IMR-90 (cell line): ENCODE measurements at regions not wholly inside any gene's neighbourhood (a gene's known extent, or its start where the extent isn't known, plus 50 kb on each side); places are given as distances from the start of the nearest gene placed in this dataset.

Source experiments
- ATAC-seq: fragments of 200-7000 bp; cut with Tn5 transposase; 2 replicates; pipeline ENCODE4 v1.9.1; 2020; ENCODE audit warnings: low read depth, mild to moderate bottlenecking, moderate library complexity
- BruUV-seq: library from RNA; stranded (reverse); fragments of 400-500 nt; replicated peaks from 2 replicates; lab custom pipeline; 2021; lab: Mats Ljungman, UMichigan
- CTCF ChIA-PET: fragments of 300-600 bp; formaldehyde crosslinking; extraction: SDS; loops from one replicate; lab custom pipeline; 2021; ENCODE audit warnings: antibody characterized with exemption; lab: Yijun Ruan, JAX
- POLR2A ChIA-PET: fragments of 300-600 bp; sonication (Branson Sonifier 250); formaldehyde crosslinking; loops from one replicate; lab custom pipeline; 2022; ENCODE audit warnings: antibody characterized with exemption; ENCODE audit not compliant: unreplicated experiment; lab: Charles Lee
- DNase-seq: peaks from one replicate; pipeline ENCODE4 v3.0.0; 2013
- H2AFZ ChIP-seq: replicated peaks from 2 replicates; pipeline ENCODE3; 2013; ENCODE audit warnings: low read length, mild to moderate bottlenecking; ENCODE audit not compliant: poor library complexity
- H2AK5ac ChIP-seq: 2 replicates; pipeline ENCODE4 v1.6.1; 2013; ENCODE audit warnings: low read depth, low read length, inconsistent platforms
- H2AK9ac ChIP-seq: replicated peaks from 2 replicates; pipeline ENCODE3; 2013; ENCODE audit warnings: mild to moderate bottlenecking, low read depth, low read length, moderate library complexity; ENCODE audit not compliant: poor library complexity
- H2BK120ac ChIP-seq: 2 replicates; pipeline ENCODE4 v1.6.1; 2013; ENCODE audit warnings: low read depth, low read length, inconsistent platforms
- H2BK15ac ChIP-seq: 3 replicates; pipeline ENCODE4 v1.6.1; 2013; ENCODE audit warnings: low read depth, low read length, inconsistent platforms
- H2BK20ac ChIP-seq: 2 replicates; pipeline ENCODE4 v1.6.1; 2013; ENCODE audit warnings: low read depth, mild to moderate bottlenecking, inconsistent platforms, low read length, moderate library complexity
- H2BK5ac ChIP-seq: 2 replicates; pipeline ENCODE4 v1.6.1; 2013; ENCODE audit warnings: mild to moderate bottlenecking, low read depth, low read length, inconsistent platforms; ENCODE audit not compliant: poor library complexity, severe bottlenecking
- H3K14ac ChIP-seq: replicated peaks from 2 replicates; pipeline ENCODE4 v1.6.1; 2013; ENCODE audit warnings: low read depth, low read length, inconsistent platforms
- H3K18ac ChIP-seq: 2 replicates; pipeline ENCODE4 v1.6.1; 2013; ENCODE audit warnings: low read depth, low read length, control low read depth
- H3K23ac ChIP-seq: 2 replicates; pipeline ENCODE4 v1.6.1; 2013; ENCODE audit warnings: low read depth, low read length, inconsistent platforms
- H3K27ac ChIP-seq: 2 replicates; pipeline ENCODE4 v1.5.1; 2013; ENCODE audit warnings: mild to moderate bottlenecking, control low read depth, low read length; ENCODE audit not compliant: insufficient read depth
- H3K27me3 ChIP-seq: 2 replicates; pipeline ENCODE4 v1.6.1; 2013; ENCODE audit warnings: low read length; ENCODE audit not compliant: control insufficient read depth, insufficient read depth
- H3K36me3 ChIP-seq: 2 replicates; pipeline ENCODE4 v1.6.1; 2013; ENCODE audit warnings: low read length, mixed read lengths; ENCODE audit not compliant: control insufficient read depth, insufficient read depth
- H3K4ac ChIP-seq: 2 replicates; pipeline ENCODE4 v1.6.1; 2013; ENCODE audit warnings: low read depth, low read length, inconsistent platforms
- H3K4me1 ChIP-seq: 2 replicates; pipeline ENCODE4 v1.6.1; 2013; ENCODE audit warnings: low read length, mixed read lengths; ENCODE audit not compliant: control insufficient read depth, insufficient read depth
- H3K4me2 ChIP-seq: 2 replicates; pipeline ENCODE4 v1.6.1; 2013; ENCODE audit warnings: low read depth, mild to moderate bottlenecking, control low read depth, low read length, moderate library complexity
- H3K4me3 ChIP-seq: 2 replicates; pipeline ENCODE4 v1.5.1; 2013; ENCODE audit warnings: low read depth, mild to moderate bottlenecking, control low read depth, low read length, moderate library complexity; ENCODE audit not compliant: insufficient read depth
- H3K56ac ChIP-seq: 2 replicates; pipeline ENCODE4 v1.6.1; 2013; ENCODE audit warnings: low read length, inconsistent platforms; ENCODE audit not compliant: insufficient read depth; ENCODE audit errors: extremely low read depth
- H3K79me1 ChIP-seq, 2 experiments: 2 replicates each; pipeline ENCODE4 v1.6.1; 2013; ENCODE audit warnings: low read length in 2 of 2, inconsistent platforms in 1 of 2, low read depth in 1 of 2
- H3K9ac ChIP-seq: 2 replicates; pipeline ENCODE4 v1.6.1; 2013; ENCODE audit warnings: low read depth, low read length, control low read depth
- H3K9me1 ChIP-seq: 2 replicates; pipeline ENCODE4 v1.6.1; 2013; ENCODE audit warnings: low read length, inconsistent platforms; ENCODE audit not compliant: insufficient read depth
- H3K9me3 ChIP-seq: 2 replicates; pipeline ENCODE4 v1.6.1; 2013; ENCODE audit warnings: low read length; ENCODE audit not compliant: control insufficient read depth, insufficient read depth
- H4K20me1 ChIP-seq: 2 replicates; pipeline ENCODE4 v1.6.1; 2013; ENCODE audit warnings: low read length, inconsistent platforms; ENCODE audit not compliant: insufficient read depth
- H4K5ac ChIP-seq: 2 replicates; pipeline ENCODE4 v1.6.1; 2013; ENCODE audit warnings: mild to moderate bottlenecking, low read depth, low read length, control low read depth
- H4K8ac ChIP-seq, 2 experiments: 2 replicates each; pipeline ENCODE4 v1.6.1; 2013; ENCODE audit warnings: low read depth in 2 of 2, low read length in 2 of 2, control low read depth in 1 of 2, inconsistent platforms in 1 of 2
- H4K91ac ChIP-seq: 2 replicates; pipeline ENCODE4 v1.6.1; 2013; ENCODE audit warnings: low read depth, low read length, inconsistent platforms; ENCODE audit not compliant: insufficient read depth
- BHLHE40 ChIP-seq: fragments of 150-350 bp; IDR thresholded peaks from 2 replicates; pipeline ENCODE4 v1.6.1; 2016; ENCODE audit warnings: mild to moderate bottlenecking, low read depth, low read length
- CEBPB ChIP-seq: IDR thresholded peaks from 2 replicates; pipeline ENCODE4 v1.6.1; 2012; ENCODE audit warnings: low read depth, low read length, improper control_type of control experiment
- CHD1 ChIP-seq: IDR thresholded peaks from 2 replicates; pipeline ENCODE4 v1.6.1; 2012; ENCODE audit warnings: low read depth, low read length, improper control_type of control experiment
- CTCF ChIP-seq: conservative IDR thresholded peaks from 2 replicates; pipeline ENCODE4 v1.5.1; 2012; ENCODE audit warnings: mild to moderate bottlenecking, low read depth, low read length, improper control_type of control experiment
- ELK1 ChIP-seq: fragments of 150-350 bp; IDR thresholded peaks from 2 replicates; pipeline ENCODE4 v1.6.1; 2016; ENCODE audit warnings: low read depth, mild to moderate bottlenecking, low read length, moderate library complexity, borderline replicate concordance
- FOS ChIP-seq: fragments of 150-350 bp; IDR thresholded peaks from 2 replicates; pipeline ENCODE4 v1.6.1; 2016; ENCODE audit warnings: low read depth, low read length
- MAFK ChIP-seq: IDR thresholded peaks from 2 replicates; pipeline ENCODE4 v1.6.1; 2012; ENCODE audit warnings: low read depth, low read length, improper control_type of control experiment
- MAZ ChIP-seq: IDR thresholded peaks from 2 replicates; pipeline ENCODE4 v1.6.1; 2012; ENCODE audit warnings: low read depth, mild to moderate bottlenecking, low read length, improper control_type of control experiment, moderate library complexity, borderline replicate concordance
- MXI1 ChIP-seq: IDR thresholded peaks from 2 replicates; pipeline ENCODE4 v1.6.1; 2012; ENCODE audit warnings: low read depth, mild to moderate bottlenecking, low read length, moderate library complexity, borderline replicate concordance
- NFE2L2 ChIP-seq: fragments of 150-350 bp; IDR thresholded peaks from 2 replicates; pipeline ENCODE4 v1.6.1; 2016; ENCODE audit warnings: low read depth, mild to moderate bottlenecking, low read length
- POLR2A ChIP-seq: IDR thresholded peaks from 2 replicates; pipeline ENCODE4 v1.6.1; 2012; ENCODE audit warnings: mild to moderate bottlenecking, low read depth, low read length
- RAD21 ChIP-seq: IDR thresholded peaks from 2 replicates; pipeline ENCODE4 v1.6.1; 2012; ENCODE audit warnings: low read length, improper control_type of control experiment
- RCOR1 ChIP-seq: IDR thresholded peaks from 2 replicates; pipeline ENCODE4 v1.6.1; 2012; ENCODE audit warnings: mild to moderate bottlenecking, low read length, improper control_type of control experiment; ENCODE audit not compliant: insufficient replicate concordance
- RFX5 ChIP-seq: IDR thresholded peaks from 2 replicates; pipeline ENCODE4 v1.8.0; 2012; ENCODE audit warnings: low read depth, mild to moderate bottlenecking, low read length, moderate library complexity
- SMC3 ChIP-seq: fragments of 150-350 bp; IDR thresholded peaks from 2 replicates; pipeline ENCODE4 v1.6.1; 2016; ENCODE audit warnings: low read depth, mild to moderate bottlenecking, antibody characterized with exemption, low read length, moderate library complexity
- USF2 ChIP-seq: fragments of 150-350 bp; IDR thresholded peaks from 2 replicates; pipeline ENCODE4 v1.6.1; 2017; ENCODE audit warnings: mild to moderate bottlenecking, antibody characterized with exemption, low read length, low read depth
- dilution Hi-C: fragments of 300-500 bp; cut with HindIII; formaldehyde crosslinking; loops from one replicate; pipeline ENCODE4 v1.14.3; 2018; ENCODE audit warnings: low sequenced_read_pairs; ENCODE audit not compliant: unreplicated experiment
- in situ Hi-C: fragments of 300-500 bp; cut with MboI; formaldehyde crosslinking; loops from 3 replicates; pipeline ENCODE4 v1.14.3; 2019; ENCODE audit warnings: low sequenced_read_pairs, inconsistent platforms, mixed read lengths
- intact Hi-C: fragments of 100-400 bp; cut with micrococcal nuclease; formaldehyde crosslinking; loops from 2 replicates; pipeline ENCODE4 v1.10.0; 2022

- Histone ChIP-seq H2AK9ac (no peak overlapping the region), H3K9me1 (no peaks in the 10 kb centered on the region), H4K91ac (no peak overlapping the region), H3K23ac (no peak overlapping the region), H2AK5ac (no peak overlapping the region), H3K4ac (no peak overlapping the region), H3K27ac (no peak overlapping the region), H2BK15ac (no peak overlapping the region), H2BK5ac (no peak overlapping the region), H2BK120ac (no peak overlapping the region), H4K20me1 (no peaks in the 10 kb centered on the region), H3K9ac (no peak overlapping the region), H3K14ac (no peak overlapping the region), H3K36me3 (no peaks in the 10 kb centered on the region), H3K79me1 (no peaks in the 10 kb centered on the region), H3K9me3 (no peaks in the 10 kb centered on the region; the same call in 1 of the 2 replicates), H4K5ac (no peak overlapping the region), H3K4me1 (no peaks in the 10 kb centered on the region), H3K18ac (no peak overlapping the region), H3K4me3 (no peak overlapping the region), H2BK20ac (no peak overlapping the region), H3K56ac (no peak overlapping the region), H3K27me3 (no peaks in the 10 kb centered on the region), H2AFZ (no peak overlapping the region), H4K8ac (no peak overlapping the region), H3K4me2 (no peak overlapping the region)
- no TSS peak for BruUV-seq
- dilution Hi-C loops = no loop called here
- no peak for ATAC-seq
- intact Hi-C loops = no loop called here
- POLR2A ChIA-PET = interaction anchor here (0.5 kb wide), 1 partner anchor 12 kb away, joined by 4 read pairs; no protein-coding TSS in a partner anchor
- CTCF ChIA-PET = no interaction called here
- no peak for TF ChIP-seq CHD1
- no peak for TF ChIP-seq CTCF
- no peak for TF ChIP-seq FOS
- no peak for TF ChIP-seq RAD21
- TF ChIP-seq POLR2A = no peak
- no peak for TF ChIP-seq MXI1
- no peak for TF ChIP-seq SMC3
- no peak for TF ChIP-seq NFE2L2
- no peak for TF ChIP-seq RCOR1
- TF ChIP-seq MAFK = no peak
- TF ChIP-seq ELK1 = no peak
- TF ChIP-seq RFX5 = no peak
- no peak for TF ChIP-seq USF2
- no peak for TF ChIP-seq CEBPB
- TF ChIP-seq MAZ = no peak
- TF ChIP-seq BHLHE40 = no peak
- no peak for DNase-seq
- in situ Hi-C loops = no loop called here
Observed at GRCh38 chr14:25220514-25220913, 170.6 kb upstream of the STXBP6 start.
